ENCODE measurements at regions not wholly inside any gene's neighbourhood (a gene's known extent, or its start where the extent isn't known, plus 50 kb on each side); places are given as distances from the start of the nearest gene placed in this dataset.

GRCh38 chr4:20421603-20421985, 169.9 kb downstream of the SLIT2 start:
- no peak for DNase-seq
- 100% methylated on average over 1 of the region's 3 CpGs for WGBS (ENCODE audit: insufficient coverage)
- H3K27ac ChIP-seq (ENCODE audit: low read length): no peak overlapping the region
- no peaks in the 10 kb centered on the region for H3K27me3 ChIP-seq (ENCODE audit: control insufficient read depth, insufficient read depth, low read length)
- no peaks in the 10 kb centered on the region for H3K9me3 ChIP-seq (replicated peaks; ENCODE audit: control insufficient read depth, low read depth, low read length)
- no peak overlapping the region for H3K4me3 ChIP-seq (ENCODE audit: low read length)
- H3K36me3 ChIP-seq (ENCODE audit: control insufficient read depth, insufficient read depth, low read length): no peaks in the 10 kb centered on the region
- H3K4me1 ChIP-seq (ENCODE audit: control insufficient read depth, insufficient read depth, low read length): no peaks in the 10 kb centered on the region

DNA sequence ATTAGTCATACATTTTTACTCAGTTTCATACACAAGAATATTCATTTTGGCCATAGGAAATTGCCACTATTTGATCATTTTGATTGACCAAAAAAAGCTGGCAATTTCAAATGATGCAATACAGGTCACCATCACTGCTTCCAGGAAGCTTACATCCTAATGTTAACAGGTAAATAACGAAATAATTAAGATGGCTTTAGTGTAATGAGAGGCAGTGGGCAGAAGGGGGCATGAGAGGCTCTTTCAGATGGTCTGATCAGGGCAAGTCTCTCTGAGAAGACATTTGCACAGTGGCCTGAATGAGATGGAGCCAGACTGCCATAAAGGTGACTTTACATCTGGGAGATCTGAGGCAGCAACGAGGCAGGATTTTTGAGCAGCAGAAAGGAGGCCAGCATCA, 170.7 kb downstream of the SLIT2 start:
- no peaks in the 10 kb centered on the region for H3K9me3 ChIP-seq (replicated peaks; ENCODE audit: control insufficient read depth, low read depth, low read length)
- H3K36me3 ChIP-seq (ENCODE audit: control insufficient read depth, insufficient read depth, low read length): no peaks in the 10 kb centered on the region
- no peaks in the 10 kb centered on the region for H3K4me1 ChIP-seq (ENCODE audit: control insufficient read depth, insufficient read depth, low read length)
- DNase-seq: peak; percentile 33
- H3K27ac ChIP-seq (ENCODE audit: low read length): no peak overlapping the region
- H3K4me3 ChIP-seq (ENCODE audit: low read length): no peak overlapping the region
- WGBS (ENCODE audit: insufficient coverage): no CpG with 5 or more reads among the region's 2 CpGs
- H3K27me3 ChIP-seq (ENCODE audit: control insufficient read depth, insufficient read depth, low read length): no peaks in the 10 kb centered on the region

DNA sequence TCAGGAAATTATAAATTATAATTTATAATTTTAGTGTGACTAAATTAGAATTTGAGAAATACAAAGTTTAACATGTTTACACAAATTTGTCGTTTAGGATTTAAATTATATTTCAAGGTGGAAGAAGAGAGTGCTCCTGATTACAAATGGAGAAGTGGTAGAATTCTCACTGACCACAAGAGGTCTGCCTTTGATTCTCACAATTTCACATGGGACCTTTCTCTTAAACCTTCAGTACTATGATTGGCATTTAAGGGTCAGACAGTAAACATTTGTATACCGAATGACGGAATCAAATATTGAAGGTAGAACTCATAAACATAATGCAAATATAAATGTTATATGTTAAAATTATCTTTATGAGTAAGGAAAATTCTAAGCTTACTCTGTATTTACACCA, 171.7 kb downstream of the SLIT2 start:
- Histone ChIP-seq H3K27ac (ENCODE audit: low read length) (no peak overlapping the region), H3K36me3 (ENCODE audit: control insufficient read depth, insufficient read depth, low read length) (no peaks in the 10 kb centered on the region), H3K4me1 (ENCODE audit: control insufficient read depth, insufficient read depth, low read length) (no peaks in the 10 kb centered on the region), H3K27me3 (ENCODE audit: control insufficient read depth, insufficient read depth, low read length) (no peaks in the 10 kb centered on the region), H3K9me3 (replicated peaks; ENCODE audit: control insufficient read depth, low read depth, low read length) (no peaks in the 10 kb centered on the region), H3K4me3 (ENCODE audit: low read length) (no peak overlapping the region)
- WGBS (ENCODE audit: insufficient coverage): no CpG with 5 or more reads among the region's 3 CpGs
- no peak for DNase-seq

GRCh38 chr4:20426028-20426427, 174.3 kb downstream of the SLIT2 start:
- Histone ChIP-seq H3K4me3 (ENCODE audit: low read length) (no peak overlapping the region), H3K36me3 (ENCODE audit: control insufficient read depth, insufficient read depth, low read length) (no peaks in the 10 kb centered on the region), H3K9me3 (replicated peaks; ENCODE audit: control insufficient read depth, low read depth, low read length) (no peaks in the 10 kb centered on the region), H3K27me3 (ENCODE audit: control insufficient read depth, insufficient read depth, low read length) (no peaks in the 10 kb centered on the region), H3K27ac (ENCODE audit: low read length) (no peak overlapping the region), H3K4me1 (ENCODE audit: control insufficient read depth, insufficient read depth, low read length) (peaks cover 3% of the 10 kb centered on the region)
- no peak for DNase-seq
- WGBS (ENCODE audit: insufficient coverage): 80% methylated on average over 1 of the region's 1 CpG

GRCh38 chr4:20428436-20429160, 176.9 kb downstream of the SLIT2 start:
- Histone ChIP-seq H3K27ac (ENCODE audit: low read length) (no peak overlapping the region), H3K9me3 (replicated peaks; ENCODE audit: control insufficient read depth, low read depth, low read length) (no peaks in the 10 kb centered on the region), H3K36me3 (ENCODE audit: control insufficient read depth, insufficient read depth, low read length) (no peaks in the 10 kb centered on the region), H3K4me3 (ENCODE audit: low read length) (no peak overlapping the region), H3K4me1 (ENCODE audit: control insufficient read depth, insufficient read depth, low read length) (peaks cover 5% of the 10 kb centered on the region), H3K27me3 (ENCODE audit: control insufficient read depth, insufficient read depth, low read length) (no peaks in the 10 kb centered on the region)
- WGBS (ENCODE audit: insufficient coverage): 65% methylated on average over 3 of the region's 8 CpGs
- DNase-seq: peak; percentile 79

DNA sequence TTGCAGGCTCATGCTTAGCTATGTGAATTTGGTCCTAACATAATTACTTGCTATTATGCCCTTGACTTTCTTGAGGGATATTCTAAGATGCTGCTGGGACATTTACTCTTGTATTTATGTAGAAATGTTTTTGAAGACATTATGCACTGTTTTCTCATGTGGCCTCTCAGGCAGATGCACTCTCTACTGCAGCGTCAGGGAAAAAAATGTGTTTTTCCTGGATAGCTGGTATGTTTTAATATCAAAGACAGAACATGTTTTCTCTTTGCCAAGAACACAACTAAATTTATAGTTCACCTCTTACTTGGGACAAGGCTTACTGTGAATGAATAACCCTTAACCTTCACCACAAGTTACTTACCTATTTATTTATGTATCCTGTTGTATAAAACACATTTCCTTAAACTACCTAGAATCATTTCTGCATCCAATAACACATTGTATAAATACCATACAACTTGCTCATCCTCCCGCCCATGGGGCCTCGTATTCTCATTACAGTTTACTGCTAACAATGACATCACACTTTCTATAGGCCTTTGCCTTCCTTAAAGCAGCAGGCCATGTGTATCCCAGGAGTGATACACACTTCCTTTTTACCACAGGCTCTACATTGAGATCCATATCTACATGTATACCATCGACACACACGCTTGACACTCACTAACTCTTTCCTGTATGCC, 178.7 kb downstream of the SLIT2 start:
- 29% methylated on average over 4 of the region's 5 CpGs for WGBS (ENCODE audit: insufficient coverage)
- DNase-seq: peak; percentile 91
- Histone ChIP-seq H3K4me3 (ENCODE audit: low read length) (no peak overlapping the region), H3K4me1 (ENCODE audit: control insufficient read depth, insufficient read depth, low read length) (peaks cover 5% of the 10 kb centered on the region), H3K27me3 (ENCODE audit: control insufficient read depth, insufficient read depth, low read length) (no peaks in the 10 kb centered on the region), H3K9me3 (replicated peaks; ENCODE audit: control insufficient read depth, low read depth, low read length) (no peaks in the 10 kb centered on the region), H3K36me3 (ENCODE audit: control insufficient read depth, insufficient read depth, low read length) (no peaks in the 10 kb centered on the region), H3K27ac (ENCODE audit: low read length) (peak overlapping the region; percentile 81)

DNA sequence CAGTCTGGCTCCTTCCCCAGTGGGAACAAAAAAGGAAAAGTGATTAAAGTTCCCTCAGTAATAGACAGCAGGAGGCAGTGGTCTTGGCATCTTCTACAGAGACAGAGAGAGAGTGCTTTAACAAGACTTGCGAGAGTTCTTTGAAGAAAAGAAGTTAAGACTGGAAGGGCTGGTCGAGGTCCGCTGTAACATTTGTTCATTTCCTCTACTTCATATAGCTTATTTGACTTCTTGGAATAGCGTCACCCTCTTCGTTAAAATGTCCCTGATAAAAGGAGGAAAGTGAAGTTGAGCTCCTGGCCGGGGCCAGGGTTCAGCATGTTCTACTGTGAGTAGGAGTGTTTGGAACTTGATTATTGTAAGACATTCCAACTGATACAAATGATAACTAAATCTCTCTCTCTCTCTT, 179.8 kb downstream of the SLIT2 start:
- Histone ChIP-seq H3K9me3 (replicated peaks; ENCODE audit: control insufficient read depth, low read depth, low read length) (no peaks in the 10 kb centered on the region), H3K4me3 (ENCODE audit: low read length) (no peak overlapping the region), H3K27ac (ENCODE audit: low read length) (peak overlapping the region; percentile 81), H3K4me1 (ENCODE audit: control insufficient read depth, insufficient read depth, low read length) (peaks cover 5% of the 10 kb centered on the region), H3K27me3 (ENCODE audit: control insufficient read depth, insufficient read depth, low read length) (no peaks in the 10 kb centered on the region), H3K36me3 (ENCODE audit: control insufficient read depth, insufficient read depth, low read length) (no peaks in the 10 kb centered on the region)
- WGBS (ENCODE audit: insufficient coverage): no CpG with 5 or more reads among the region's 6 CpGs
- peak; percentile 72 for DNase-seq

GRCh38 chr4:20432088-20432487, 180.4 kb downstream of the SLIT2 start:
- no CpG with 5 or more reads among the region's 5 CpGs for WGBS (ENCODE audit: insufficient coverage)

GRCh38 chr4:20433097-20433705, 181.5 kb downstream of the SLIT2 start:
- no CpG with 5 or more reads among the region's 5 CpGs for WGBS (ENCODE audit: insufficient coverage)
- Histone ChIP-seq H3K36me3 (ENCODE audit: control insufficient read depth, insufficient read depth, low read length) (no peaks in the 10 kb centered on the region), H3K9me3 (replicated peaks; ENCODE audit: control insufficient read depth, low read depth, low read length) (no peaks in the 10 kb centered on the region), H3K4me3 (ENCODE audit: low read length) (no peak overlapping the region), H3K27ac (ENCODE audit: low read length) (no peak overlapping the region), H3K4me1 (ENCODE audit: control insufficient read depth, insufficient read depth, low read length) (peaks cover 5% of the 10 kb centered on the region), H3K27me3 (ENCODE audit: control insufficient read depth, insufficient read depth, low read length) (no peaks in the 10 kb centered on the region)
- DNase-seq: no peak

More at GRCh38 chr4:20432088-20432487, 180.4 kb downstream of the SLIT2 start:
- Histone ChIP-seq H3K4me1 (ENCODE audit: control insufficient read depth, insufficient read depth, low read length) (peaks cover 5% of the 10 kb centered on the region), H3K27me3 (ENCODE audit: control insufficient read depth, insufficient read depth, low read length) (no peaks in the 10 kb centered on the region), H3K36me3 (ENCODE audit: control insufficient read depth, insufficient read depth, low read length) (no peaks in the 10 kb centered on the region), H3K9me3 (replicated peaks; ENCODE audit: control insufficient read depth, low read depth, low read length) (no peaks in the 10 kb centered on the region), H3K27ac (ENCODE audit: low read length) (peak overlapping the region; percentile 81), H3K4me3 (ENCODE audit: low read length) (no peak overlapping the region)
- peak; percentile 77 for DNase-seq

GRCh38 chr4:20440170-20440569, 188.5 kb downstream of the SLIT2 start:
- Histone ChIP-seq H3K9me3 (replicated peaks; ENCODE audit: control insufficient read depth, low read depth, low read length) (no peaks in the 10 kb centered on the region), H3K27me3 (ENCODE audit: control insufficient read depth, insufficient read depth, low read length) (no peaks in the 10 kb centered on the region), H3K4me1 (ENCODE audit: control insufficient read depth, insufficient read depth, low read length) (no peaks in the 10 kb centered on the region), H3K4me3 (ENCODE audit: low read length) (no peak overlapping the region), H3K27ac (ENCODE audit: low read length) (no peak overlapping the region), H3K36me3 (ENCODE audit: control insufficient read depth, insufficient read depth, low read length) (no peaks in the 10 kb centered on the region)
- DNase-seq: no peak
- WGBS (ENCODE audit: insufficient coverage): no CpG with 5 or more reads among the region's 3 CpGs

Measured in muscle of leg (tissue), 3 donors.